K562 (cell line): ENCODE measurements at regions not wholly inside any gene's neighbourhood (a gene's known extent, or its start where the extent isn't known, plus 50 kb on each side); places are given as distances from the start of the nearest gene placed in this dataset.
"Not testable (repeated sequence)": the region's sequence is repeated elsewhere in the genome, so short reads cannot be mapped to it uniquely, and the experiment has no call there.

Experiments
- ATAC-seq: fragments of 200-7000 bp; cut with Tn5 transposase; 3 replicates; pipeline ENCODE4 v1.9.1; 2020; ENCODE audit warnings: moderate library complexity
- BruUV-seq: library from RNA; stranded (reverse); fragments of 400-500 nt; replicated peaks from 2 replicates; lab custom pipeline; 2021; lab: Mats Ljungman, UMichigan
- CTCF ChIA-PET: fragments of 300-600 bp; formaldehyde crosslinking; extraction: SDS; loops from one replicate; lab custom pipeline; 2021; ENCODE audit warnings: low intra/inter-chr PET ratio; lab: Yijun Ruan, JAX
- POLR2A ChIA-PET: fragments of 300-600, 350-650 bp; sonication (Branson Sonifier 250); formaldehyde crosslinking; extraction: SDS; loops from one replicate; lab custom pipeline; 2021; ENCODE audit warnings: antibody characterized with exemption, inconsistent platforms; lab: Yijun Ruan, JAX
- DNase-seq, 4 experiments: peaks; one replicate each; pipeline versions ENCODE4 v3.0.0 to v3.0.0-alpha.2; 2011 to 2018; ENCODE audit warnings: low spot score in 3 of 4, mixed read lengths in 3 of 4; ENCODE audit errors: extremely low read depth in 1 of 4
- FAIRE-seq: peaks from 2 replicates; lab custom pipeline; 2011; peaks lifted over from hg19 to GRCh38; lab: Jason Lieb, UNC
- H2AFZ ChIP-seq: 2 replicates; pipeline ENCODE4 v1.6.0; 2011; ENCODE audit warnings: low read depth, low read length, control low read depth, inconsistent platforms
- H3K27ac ChIP-seq: fragments of 200-600 bp; 3 replicates; pipeline ENCODE4 v1.8.0; 2011; ENCODE audit warnings: low read depth, mild to moderate bottlenecking, control low read depth, inconsistent platforms, low read length, moderate library complexity, mixed read lengths; ENCODE audit errors: extremely low read depth
- H3K27me3 ChIP-seq, 2 experiments: fragments of 300-600 bp in 1 of 2; 2 replicates in 1 of 2; 3 replicates in 1 of 2; pipeline versions ENCODE4 v1.6.0 to v1.8.0; 2011; ENCODE audit warnings: inconsistent platforms in 2 of 2, low read length in 2 of 2, mild to moderate bottlenecking in 1 of 2, mixed read lengths in 1 of 2, moderate library complexity in 1 of 2; ENCODE audit not compliant: control insufficient read depth in 2 of 2, insufficient read depth in 2 of 2
- H3K36me3 ChIP-seq: fragments of 300-600 bp; 3 replicates; pipeline ENCODE4 v1.8.0; 2011; ENCODE audit warnings: mild to moderate bottlenecking, low read length, inconsistent platforms; ENCODE audit not compliant: control insufficient read depth, insufficient read depth
- H3K4me1 ChIP-seq, 2 experiments: fragments of 200-600 bp in 1 of 2; replicated peaks in 1 of 2; 2 replicates in 1 of 2; 3 replicates in 1 of 2; pipeline versions ENCODE4 v1.5.1 to v1.8.0; 2011; ENCODE audit warnings: inconsistent platforms in 2 of 2, low read length in 2 of 2, mild to moderate bottlenecking in 1 of 2, mixed read lengths in 1 of 2, moderate library complexity in 1 of 2; ENCODE audit not compliant: control insufficient read depth in 2 of 2, insufficient read depth in 2 of 2
- H3K4me2 ChIP-seq: 2 replicates; pipeline ENCODE4 v1.6.1; 2011; ENCODE audit warnings: low read length, control low read depth, inconsistent platforms, mixed read lengths; ENCODE audit not compliant: insufficient read depth
- H3K4me3 ChIP-seq: fragments of 200-600 bp; sonication (generic), shearing (Covaris generic); 2 replicates; pipeline ENCODE4 v1.5.1; 2016; ENCODE audit warnings: control low read depth, inconsistent platforms
- H3K79me2 ChIP-seq: fragments of 200-600 bp; 3 replicates; pipeline ENCODE4 v1.8.0; 2011; ENCODE audit warnings: low read length, inconsistent platforms; ENCODE audit not compliant: control insufficient read depth, insufficient read depth
- H3K9ac ChIP-seq, 2 experiments: 2 replicates each; pipeline versions ENCODE4 v1.6.0 to v1.6.1; 2011; ENCODE audit warnings: low read depth in 2 of 2, low read length in 2 of 2, control low read depth in 1 of 2, inconsistent platforms in 1 of 2, mild to moderate bottlenecking in 1 of 2, mixed read lengths in 1 of 2; ENCODE audit not compliant: insufficient read depth in 1 of 2
- H3K9me1 ChIP-seq: one replicate; pipeline ENCODE4 v1.6.0; 2011; ENCODE audit warnings: inconsistent platforms, mild to moderate bottlenecking, low read length, moderate library complexity; ENCODE audit not compliant: control insufficient read depth, insufficient read depth
- H3K9me3 ChIP-seq: replicated peaks from 2 replicates; pipeline ENCODE4 v1.5.1; 2011; ENCODE audit warnings: low read depth, low read length, inconsistent platforms; ENCODE audit not compliant: control insufficient read depth, insufficient read depth
- H4K20me1 ChIP-seq: replicated peaks from 2 replicates; pipeline ENCODE4 v1.6.1; 2011; ENCODE audit warnings: low read length, inconsistent platforms, mixed read lengths; ENCODE audit not compliant: control insufficient read depth, insufficient read depth
- ATF7 ChIP-seq: fragments of 450-650 bp; IDR thresholded peaks from 2 replicates; pipeline ENCODE4 v1.7.1; 2014; ENCODE audit warnings: mild to moderate bottlenecking, moderate library complexity
- CBX1 ChIP-seq: sonication (generic); IDR thresholded peaks from 2 replicates; pipeline ENCODE4 v1.6.1; 2016; ENCODE audit warnings: antibody characterized with exemption, low read depth, mild to moderate bottlenecking
- CREM ChIP-seq: IDR thresholded peaks from 2 replicates; pipeline ENCODE4 v1.6.1; 2014; ENCODE audit warnings: antibody characterized with exemption, low read depth
- CXXC5 ChIP-seq: fragments of 250-450 bp; sonication (Bioruptor Pico); IDR thresholded peaks from 2 replicates; pipeline ENCODE4 v1.8.0; 2022; ENCODE audit warnings: inconsistent platforms, mild to moderate bottlenecking, moderate library complexity
- EP400 ChIP-seq: fragments of 450-650 bp; IDR thresholded peaks from 2 replicates; pipeline ENCODE4 v1.6.1; 2017; ENCODE audit warnings: antibody characterized with exemption, mild to moderate bottlenecking, moderate library complexity
- FIP1L1 ChIP-seq: fragments of 200-400 bp; formaldehyde crosslinking; IDR thresholded peaks from 2 replicates; pipeline ENCODE4 v1.6.1; 2018; ENCODE audit warnings: mild to moderate bottlenecking, low read depth, low read length; ENCODE audit not compliant: poor library complexity, severe bottlenecking
- NONO ChIP-seq, 2 experiments: fragments of 200-400 bp in 1 of 2; fragments of 450-650 bp in 1 of 2; formaldehyde crosslinking in 1 of 2; IDR thresholded peaks; 2 replicates each; pipeline ENCODE4 v1.6.1; 2017; ENCODE audit warnings: low read depth in 2 of 2, mild to moderate bottlenecking in 2 of 2, moderate library complexity in 2 of 2, low read length in 1 of 2
- NRF1 ChIP-seq, 2 experiments: fragments of 450-650 bp; IDR thresholded peaks in 1 of 2; conservative IDR thresholded peaks in 1 of 2; 2 replicates each; pipeline ENCODE4 v1.6.1; 2014; ENCODE audit warnings: mild to moderate bottlenecking in 2 of 2
- POLR2A ChIP-seq: fragments of 450-650 bp; conservative IDR thresholded peaks from 2 replicates; pipeline ENCODE4 v1.6.1; 2016
- POLR2AphosphoS5 ChIP-seq: IDR thresholded peaks from 2 replicates; pipeline ENCODE4 v1.6.1; 2011; ENCODE audit warnings: mild to moderate bottlenecking, low read depth, low read length, moderate library complexity; ENCODE audit not compliant: control insufficient read depth, insufficient read depth
- POLR2G ChIP-seq: fragments of 200-400 bp; formaldehyde crosslinking; IDR thresholded peaks from 2 replicates; pipeline ENCODE4 v1.6.1; 2017; ENCODE audit warnings: low read depth, mild to moderate bottlenecking, antibody characterized with exemption, low read length, moderate library complexity
- POLR2H ChIP-seq: IDR thresholded peaks from 2 replicates; pipeline ENCODE4 v1.6.1; 2016; ENCODE audit warnings: missing genetic modification characterization, low read depth, mild to moderate bottlenecking, control low read depth, missing compliant biosample characterization, moderate library complexity
- RCOR1 ChIP-seq, 2 experiments: IDR thresholded peaks; 2 replicates each; pipeline ENCODE4 v1.6.1; 2012; ENCODE audit warnings: low read depth in 2 of 2, low read length in 2 of 2, borderline replicate concordance in 1 of 2, improper control_type of control experiment in 1 of 2
- SIN3B ChIP-seq: fragments of 450-650 bp; IDR thresholded peaks from 2 replicates; pipeline ENCODE4 v1.6.1; 2017; ENCODE audit warnings: low read depth, mild to moderate bottlenecking, moderate library complexity
- SP1 ChIP-seq: sonication (generic); formaldehyde crosslinking; IDR thresholded peaks from 2 replicates; pipeline ENCODE4 v1.8.1; 2022; ENCODE audit warnings: mild to moderate bottlenecking, missing genetic modification reagents
- ZBTB2 ChIP-seq: fragments of 450-650 bp; IDR thresholded peaks from 2 replicates; pipeline ENCODE4 v1.6.1; 2016; ENCODE audit warnings: antibody characterized with exemption
- ZBTB7A ChIP-seq: IDR thresholded peaks from 2 replicates; pipeline ENCODE4 v1.6.1; 2011; ENCODE audit warnings: low read depth, mild to moderate bottlenecking, low read length, moderate library complexity, borderline replicate concordance; ENCODE audit not compliant: control insufficient read depth
- ZFX ChIP-seq: sonication (generic); formaldehyde crosslinking; IDR thresholded peaks from 2 replicates; pipeline ENCODE4 v1.8.0; 2022; ENCODE audit warnings: mild to moderate bottlenecking, missing genetic modification reagents, moderate library complexity
- WGBS: fragments of 100-300 bp; shearing (Covaris generic); methylation state at CpG from one replicate; pipeline ENCODE4 v1.1.6; 2016; ENCODE audit warnings: low coverage, mixed read lengths; ENCODE audit not compliant: insufficient coverage; ENCODE audit errors: missing lambda C conversion rate; 5-methylcytosine and 5-hydroxymethylcytosine counted together
- in situ Hi-C: fragments of 300-500 bp; cut with MboI; formaldehyde crosslinking; loops from 4 replicates; pipeline ENCODE4 v1.15.0; 2018; ENCODE audit warnings: inconsistent platforms, mixed read lengths
- intact Hi-C: fragments of 100-400 bp; cut with micrococcal nuclease; formaldehyde crosslinking; loops from 2 replicates; pipeline ENCODE4 v1.14.2; 2022
- TF ChIP-seq, protein P1 (sequence below): fragments of 450-650 bp; IDR thresholded peaks from 2 replicates; pipeline ENCODE4 v1.6.1; 2014; ENCODE audit warnings: low read depth, mild to moderate bottlenecking, moderate library complexity, borderline replicate concordance

DNA sequence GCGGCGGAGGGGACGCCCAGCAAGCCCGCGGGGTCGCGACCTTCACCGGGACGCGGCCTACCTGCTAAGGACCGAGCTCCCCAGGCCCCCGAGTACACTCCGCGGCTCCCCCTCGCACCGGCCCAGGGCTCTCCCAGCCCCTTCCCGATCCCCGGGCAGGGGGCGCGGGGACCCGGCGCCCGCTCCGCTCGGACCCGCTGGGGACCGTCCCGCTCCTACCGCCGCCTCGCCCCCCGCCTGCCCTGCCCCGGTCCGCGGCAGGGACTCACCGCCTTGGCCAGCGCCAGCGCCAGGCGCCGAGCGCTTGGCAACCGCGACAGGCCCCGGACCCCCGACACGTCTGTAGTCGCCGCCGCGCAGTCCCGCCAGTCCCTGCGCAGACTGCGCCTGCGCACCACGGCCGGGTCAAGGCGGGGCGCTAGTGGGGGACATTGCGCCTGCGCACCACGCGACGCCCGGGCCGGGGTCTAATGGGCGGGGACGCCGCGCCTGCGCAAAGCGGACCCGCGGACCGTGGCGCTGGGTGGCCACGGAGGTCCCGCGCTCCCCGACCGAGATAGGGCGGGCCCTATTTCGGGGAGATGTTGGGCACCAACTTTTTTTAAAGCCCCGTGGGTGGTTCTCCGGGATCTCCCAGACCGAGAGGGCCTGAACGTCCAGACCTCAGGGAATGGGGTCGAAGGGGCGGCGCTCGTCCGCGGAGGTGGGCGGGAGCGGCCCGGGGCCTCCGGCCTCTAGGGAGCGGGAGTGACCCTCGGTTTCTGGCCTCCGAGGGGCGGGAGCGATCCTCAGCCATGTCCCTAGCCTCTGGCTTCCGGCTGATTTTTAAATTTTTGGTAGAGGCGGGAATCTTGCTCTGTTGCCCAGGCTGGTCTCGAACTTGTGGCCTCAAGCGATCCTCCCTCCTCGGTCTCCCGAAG is 81.8 kb upstream of the TNK2 start:
- H3K9me1 ChIP-seq, H3K9me3 ChIP-seq, H4K20me1 ChIP-seq, H3K4me1 ChIP-seq, FAIRE-seq, POLR2A ChIA-PET, in situ Hi-C loops, CTCF ChIA-PET, intact Hi-C loops, H3K27me3 ChIP-seq, H3K36me3 ChIP-seq: not testable (repeated sequence)
- peak; percentile 58 to 95 (median 66) for DNase-seq
- TSS peak; percentile 88 for BruUV-seq
- H3K4me3 ChIP-seq, result peak overlapping the region; percentile 89
- H3K9ac ChIP-seq, result peak overlapping the region; percentile 81 to 87
- H2AFZ ChIP-seq, result peak overlapping the region; percentile 94
- peaks cover 12% of the 10 kb centered on the region for H3K79me2 ChIP-seq
- peak; percentile 88 for ATAC-seq
- WGBS, result under 1% methylated on average over 49 of the region's 107 CpGs
- H3K27ac ChIP-seq, result peak overlapping the region; percentile 87
- peak overlapping the region; percentile 68 for H3K4me2 ChIP-seq
- TF ChIP-seq ATF7, result 0 out of 2 replicates have a peak, but pooled peaks have one; percentile 42
- TF ChIP-seq FIP1L1, result peak; percentile 48
- peak; percentile 36 for TF ChIP-seq CREM
- 0 out of 2 replicates have a peak, but pooled peaks have one; percentile 31 for TF ChIP-seq SP1 (CRISPR knock-in tag)
- TF ChIP-seq NONO (IDR thresholded peaks at IDR 0.05; ENCODE audit: low read depth in 2 of 2, low read length in 1 of 2), result 0 out of 4 replicates have a peak, but pooled peaks of 1 of the 2 experiments have one; percentile 14
- peak; percentile 45; the same call in 1 of the 2 replicates for TF ChIP-seq POLR2AphosphoS5
- TF ChIP-seq RCOR1 (IDR thresholded peaks at IDR 0.05; ENCODE audit: borderline replicate concordance in 1 of 2, low read depth in 2 of 2, low read length in 2 of 2), result peak in 1 of 2 experiments; percentile 53; a peak in 2 of 4 replicates
- TF ChIP-seq, protein P1, sequence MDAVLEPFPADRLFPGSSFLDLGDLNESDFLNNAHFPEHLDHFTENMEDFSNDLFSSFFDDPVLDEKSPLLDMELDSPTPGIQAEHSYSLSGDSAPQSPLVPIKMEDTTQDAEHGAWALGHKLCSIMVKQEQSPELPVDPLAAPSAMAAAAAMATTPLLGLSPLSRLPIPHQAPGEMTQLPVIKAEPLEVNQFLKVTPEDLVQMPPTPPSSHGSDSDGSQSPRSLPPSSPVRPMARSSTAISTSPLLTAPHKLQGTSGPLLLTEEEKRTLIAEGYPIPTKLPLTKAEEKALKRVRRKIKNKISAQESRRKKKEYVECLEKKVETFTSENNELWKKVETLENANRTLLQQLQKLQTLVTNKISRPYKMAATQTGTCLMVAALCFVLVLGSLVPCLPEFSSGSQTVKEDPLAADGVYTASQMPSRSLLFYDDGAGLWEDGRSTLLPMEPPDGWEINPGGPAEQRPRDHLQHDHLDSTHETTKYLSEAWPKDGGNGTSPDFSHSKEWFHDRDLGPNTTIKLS, result peak; percentile 52; the same call in 1 of the 2 replicates
- peak; percentile 92 for TF ChIP-seq ZBTB7A
- peak; percentile 97 for TF ChIP-seq NRF1 (conservative IDR thresholded peaks at IDR 0.05 in 1 of 2, IDR thresholded peaks at IDR 0.05 in 1 of 2)
- TF ChIP-seq POLR2G, result peak; percentile 82
- TF ChIP-seq EP400, result 0 out of 2 replicates have a peak, but pooled peaks have one; percentile 28
- peak; percentile 76 for TF ChIP-seq CXXC5 (CRISPR knock-in tag)
- TF ChIP-seq SIN3B, result peak; percentile 42; the same call in 1 of the 2 replicates
- TF ChIP-seq CBX1, result peak; percentile 66; the same call in 1 of the 2 replicates
- TF ChIP-seq POLR2H (tag), result 0 out of 2 replicates have a peak, but pooled peaks have one; percentile 53
- peak; percentile 76 for TF ChIP-seq POLR2A
- TF ChIP-seq ZFX, result peak; percentile 73
- peak; percentile 94 for TF ChIP-seq ZBTB2
